H9 (cell line): ENCODE measurements at regions not wholly inside any gene's neighbourhood (a gene's known extent, or its start where the extent isn't known, plus 50 kb on each side); places are given as distances from the start of the nearest gene placed in this dataset.

Experiments
- DNase-seq: peaks from one replicate; pipeline ENCODE4 v3.0.0-alpha.2; 2017
- H2AFZ ChIP-seq: one replicate; pipeline ENCODE4 v1.6.1; 2013; ENCODE audit warnings: mild to moderate bottlenecking, low read length, control low read depth, moderate library complexity
- H2AK5ac ChIP-seq: 2 replicates; pipeline ENCODE4 v1.6.1; 2013; ENCODE audit warnings: low read length, control low read depth, mixed read lengths; ENCODE audit not compliant: insufficient read length
- H2BK120ac ChIP-seq: one replicate; pipeline ENCODE4 v1.6.1; 2013; ENCODE audit warnings: low read depth, mild to moderate bottlenecking, low read length, control low read depth, inconsistent platforms; ENCODE audit not compliant: poor library complexity, severe bottlenecking
- H2BK12ac ChIP-seq: 2 replicates; pipeline ENCODE4 v1.6.1; 2013; ENCODE audit warnings: low read length, control low read depth, mixed read lengths, low read depth; ENCODE audit not compliant: insufficient read length
- H2BK15ac ChIP-seq: 2 replicates; pipeline ENCODE4 v1.6.1; 2013; ENCODE audit warnings: low read depth, low read length, control low read depth
- H2BK20ac ChIP-seq: one replicate; pipeline ENCODE4 v1.6.1; 2013; ENCODE audit warnings: low read depth, mild to moderate bottlenecking, low read length, control low read depth, inconsistent platforms; ENCODE audit not compliant: poor library complexity, severe bottlenecking
- H2BK5ac ChIP-seq: 2 replicates; pipeline ENCODE4 v1.6.1; 2013; ENCODE audit warnings: low read length, control low read depth, mixed read lengths; ENCODE audit not compliant: insufficient read length
- H3K14ac ChIP-seq: 2 replicates; pipeline ENCODE4 v1.6.1; 2013; ENCODE audit warnings: low read length, control low read depth; ENCODE audit not compliant: insufficient read depth
- H3K18ac ChIP-seq: 2 replicates; pipeline ENCODE4 v1.6.1; 2013; ENCODE audit warnings: low read depth, mild to moderate bottlenecking, mixed read lengths, low read length, control low read depth; ENCODE audit not compliant: insufficient read length
- H3K23ac ChIP-seq: 2 replicates; pipeline ENCODE4 v1.6.1; 2013; ENCODE audit warnings: low read length, control low read depth, mixed read lengths, low read depth; ENCODE audit not compliant: insufficient read length
- H3K23me2 ChIP-seq: 2 replicates; pipeline ENCODE4 v1.6.1; 2013; ENCODE audit warnings: low read depth, mild to moderate bottlenecking, mixed read lengths, low read length, control low read depth; ENCODE audit not compliant: insufficient read length, poor library complexity, severe bottlenecking
- H3K27ac ChIP-seq: 2 replicates; pipeline ENCODE4 v1.5.1; 2013; ENCODE audit warnings: low read length, control low read depth, mixed read lengths, low read depth; ENCODE audit not compliant: insufficient read length
- H3K27me3 ChIP-seq: 2 replicates; pipeline ENCODE4 v1.6.1; 2013; ENCODE audit warnings: low read length, control low read depth, inconsistent platforms; ENCODE audit not compliant: insufficient read depth
- H3K4ac ChIP-seq: 2 replicates; pipeline ENCODE4 v1.6.1; 2013; ENCODE audit warnings: low read depth, mild to moderate bottlenecking, control low read depth, inconsistent platforms, low read length, moderate library complexity
- H3K4me1 ChIP-seq: 2 replicates; pipeline ENCODE4 v1.6.1; 2013; ENCODE audit warnings: low read length, control low read depth, inconsistent platforms; ENCODE audit not compliant: insufficient read depth
- H3K4me2 ChIP-seq: 2 replicates; pipeline ENCODE4 v1.6.1; 2013; ENCODE audit warnings: low read length, control low read depth, mixed read lengths; ENCODE audit not compliant: insufficient read length, insufficient read depth
- H3K56ac ChIP-seq: 2 replicates; pipeline ENCODE4 v1.6.1; 2013; ENCODE audit warnings: low read depth, mild to moderate bottlenecking, mixed read lengths, low read length, control low read depth; ENCODE audit not compliant: insufficient read length
- H3K79me1 ChIP-seq: 2 replicates; pipeline ENCODE4 v1.6.1; 2013; ENCODE audit warnings: low read depth, mild to moderate bottlenecking, moderate library complexity, low read length, control low read depth, inconsistent platforms; ENCODE audit not compliant: insufficient read depth, poor library complexity, severe bottlenecking
- H3K79me2 ChIP-seq: 2 replicates; pipeline ENCODE4 v1.6.1; 2013; ENCODE audit warnings: low read length, control low read depth, inconsistent platforms; ENCODE audit not compliant: insufficient read depth
- H3K9ac ChIP-seq: 2 replicates; pipeline ENCODE4 v1.6.1; 2013; ENCODE audit warnings: low read length, control low read depth, mixed read lengths; ENCODE audit not compliant: insufficient read length; ENCODE audit errors: extremely low read depth
- H3K9me3 ChIP-seq: one replicate; pipeline ENCODE4 v1.6.1; 2013; ENCODE audit warnings: low read depth, low read length, inconsistent platforms; ENCODE audit not compliant: control insufficient read depth
- H3T11ph ChIP-seq: one replicate; pipeline ENCODE4 v1.6.1; 2013; ENCODE audit warnings: mild to moderate bottlenecking, low read length, control low read depth, inconsistent platforms
- H4K20me1 ChIP-seq: one replicate; pipeline ENCODE4 v1.6.1; 2013; ENCODE audit not compliant: control insufficient read depth, insufficient read length, insufficient read depth
- H4K5ac ChIP-seq: 2 replicates; pipeline ENCODE4 v1.6.1; 2013; ENCODE audit warnings: low read depth, mild to moderate bottlenecking, mixed read lengths, low read length, control low read depth; ENCODE audit not compliant: insufficient read length
- H4K8ac ChIP-seq: replicated peaks from 2 replicates; pipeline ENCODE4 v1.6.1; 2013; ENCODE audit warnings: low read length, control low read depth, mixed read lengths, low read depth; ENCODE audit not compliant: insufficient read length
- H4K91ac ChIP-seq: 2 replicates; pipeline ENCODE4 v1.6.1; 2013; ENCODE audit warnings: low read depth, mild to moderate bottlenecking, moderate library complexity, mixed read lengths, low read length, control low read depth; ENCODE audit not compliant: insufficient read length
- H3K27ac Mint-ChIP-seq, 3 experiments: 2 replicates in 2 of 3; 3 replicates in 1 of 3; pipeline ENCODE4 v1.8.0; 2020 to 2021; ENCODE audit warnings: mixed read lengths in 3 of 3, mild to moderate bottlenecking in 1 of 3, moderate library complexity in 1 of 3
- H3K27me3 Mint-ChIP-seq: 2 replicates; pipeline ENCODE4 v1.8.0; 2021; ENCODE audit warnings: low read depth, mild to moderate bottlenecking, moderate library complexity, mixed read lengths
- H3K36me3 Mint-ChIP-seq, 3 experiments: 2 replicates in 2 of 3; 3 replicates in 1 of 3; pipeline ENCODE4 v1.8.0; 2020 to 2021; ENCODE audit warnings: low read depth in 3 of 3, mixed read lengths in 3 of 3; ENCODE audit not compliant: insufficient read depth in 1 of 3
- H3K4me1 Mint-ChIP-seq, 2 experiments: 2 replicates each; pipeline ENCODE4 v1.8.0; 2020; ENCODE audit warnings: mixed read lengths in 2 of 2
- H3K4me3 Mint-ChIP-seq, 2 experiments: 2 replicates in 1 of 2; 3 replicates in 1 of 2; pipeline ENCODE4 v1.8.0; 2020 to 2021; ENCODE audit warnings: mild to moderate bottlenecking in 2 of 2, mixed read lengths in 2 of 2, moderate library complexity in 1 of 2
- H3K9me3 Mint-ChIP-seq, 2 experiments: 2 replicates in 1 of 2; 3 replicates in 1 of 2; pipeline ENCODE4 v1.8.0; 2020; ENCODE audit warnings: mild to moderate bottlenecking in 2 of 2, mixed read lengths in 2 of 2, moderate library complexity in 1 of 2
- CTCF ChIP-seq: fragments of 200-600 bp; sonication (generic); conservative IDR thresholded peaks from 3 replicates; pipeline ENCODE4 v1.8.0; 2021; ENCODE audit warnings: antibody characterized with exemption, mild to moderate bottlenecking

DNA sequence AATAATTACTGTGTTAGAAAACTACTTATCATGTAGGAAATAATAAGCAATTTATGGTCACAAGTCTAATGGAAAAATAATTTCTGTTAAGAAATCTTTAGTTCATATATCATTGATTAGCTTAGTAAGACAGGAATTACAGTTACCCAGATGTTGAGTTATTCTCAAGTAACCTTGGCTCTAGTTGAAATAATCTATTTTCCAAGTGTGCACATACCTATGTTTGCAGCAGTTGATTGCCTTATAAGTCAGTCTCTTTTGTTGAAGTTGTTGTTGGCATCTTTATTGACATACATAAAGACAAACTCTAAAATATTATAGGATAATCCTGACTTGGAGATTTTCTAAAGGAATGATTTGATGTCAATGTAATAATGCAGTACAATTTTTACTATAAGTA, 511.4 kb upstream of the KLF12 start:
- H3K18ac ChIP-seq, result no peak overlapping the region
- H3K27me3 Mint-ChIP-seq, result no peaks in the 10 kb centered on the region
- H4K91ac ChIP-seq, result no peak overlapping the region
- H4K20me1 ChIP-seq, result no peaks in the 10 kb centered on the region
- no peak for TF ChIP-seq CTCF
- H3K23me2 ChIP-seq, result no peaks in the 10 kb centered on the region
- H3K9me3 Mint-ChIP-seq, result no peaks in the 10 kb centered on the region
- H2BK5ac ChIP-seq, result no peak overlapping the region
- H4K8ac ChIP-seq, result no peak overlapping the region
- no peak overlapping the region for H2BK15ac ChIP-seq
- H3K9ac ChIP-seq, result no peak overlapping the region
- no peaks in the 10 kb centered on the region for H3K79me2 ChIP-seq
- peaks cover 3% of the 10 kb centered on the region; the same call in 1 of the 2 replicates for H3K4me1 ChIP-seq
- no peak overlapping the region for H3K27ac Mint-ChIP-seq
- no peak overlapping the region for H3K14ac ChIP-seq
- H3K4ac ChIP-seq, result no peak overlapping the region
- no peaks in the 10 kb centered on the region for H3K4me1 Mint-ChIP-seq
- no peaks in the 10 kb centered on the region for H3K36me3 Mint-ChIP-seq
- H2AFZ ChIP-seq, result no peak overlapping the region
- no peaks in the 10 kb centered on the region for H3K9me3 ChIP-seq
- H3K56ac ChIP-seq, result no peak overlapping the region
- no peak overlapping the region for H2BK20ac ChIP-seq
- no peak overlapping the region for H3K27ac ChIP-seq
- H2AK5ac ChIP-seq, result no peak overlapping the region
- H3K79me1 ChIP-seq, result no peaks in the 10 kb centered on the region
- H3K27me3 ChIP-seq, result no peaks in the 10 kb centered on the region
- H3K23ac ChIP-seq, result no peak overlapping the region
- no peak overlapping the region for H4K5ac ChIP-seq
- H3K4me2 ChIP-seq, result no peak overlapping the region
- DNase-seq, result no peak
- H3K4me3 Mint-ChIP-seq, result no peak overlapping the region
- no peak overlapping the region for H2BK12ac ChIP-seq
- H2BK120ac ChIP-seq, result no peak overlapping the region
- H3T11ph ChIP-seq, result no peak overlapping the region
